HT1080 (cell line): ENCODE measurements at regions not wholly inside any gene's neighbourhood (a gene's known extent, or its start where the extent isn't known, plus 50 kb on each side); places are given as distances from the start of the nearest gene placed in this dataset.
"Not testable (repeated sequence)": the region's sequence is repeated elsewhere in the genome, so short reads cannot be mapped to it uniquely, and the experiment has no call there.

Source experiments
- DNase-seq: peaks from one replicate; pipeline ENCODE4 v3.0.0-alpha.2; 2015; ENCODE audit warnings: low read depth

GRCh38 chrX:122868631-122869030 lies 315.4 kb upstream of the GRIA3 start:
- no peak for DNase-seq

GRCh38 chrX:122869171-122869570 lies 314.9 kb upstream of the GRIA3 start:
- DNase-seq, result no peak

DNA sequence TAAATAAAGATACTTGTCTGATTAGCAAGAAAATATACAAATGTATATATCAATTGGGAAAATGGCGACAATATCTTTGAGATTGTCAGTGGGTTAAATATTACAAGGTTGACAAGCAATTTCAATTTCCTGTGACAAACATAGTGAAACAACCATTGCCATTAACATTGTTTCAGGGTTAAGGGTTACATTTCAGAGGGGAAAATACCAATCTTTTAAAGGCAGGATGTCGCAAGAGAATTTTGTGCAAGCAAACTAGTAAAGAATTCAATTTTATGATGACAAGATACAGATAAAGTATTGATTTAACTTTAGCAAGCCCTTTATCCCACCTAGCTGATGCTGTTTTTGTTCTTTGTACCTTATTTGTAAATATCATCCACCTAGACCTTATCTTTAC lies 305.8 kb upstream of the GRIA3 start:
- no peak for DNase-seq

DNA sequence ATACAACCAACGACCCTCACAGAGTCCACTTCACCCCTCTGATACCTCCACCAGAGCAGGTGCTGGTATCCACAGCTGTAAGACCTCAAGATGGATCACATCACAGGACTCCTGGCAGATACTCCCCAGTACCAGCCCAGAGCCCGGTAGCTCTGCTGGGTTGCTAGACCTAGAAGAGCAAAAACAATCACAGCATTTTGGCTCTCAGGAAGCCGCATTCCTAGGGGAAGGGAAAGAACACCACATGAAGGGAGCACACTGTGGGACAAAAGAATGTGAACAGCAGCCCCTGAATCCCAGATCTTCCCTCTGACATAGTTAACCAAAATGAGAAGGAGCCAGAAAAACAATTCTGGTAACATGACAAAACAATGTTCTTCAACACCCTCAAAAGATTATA lies 303.1 kb upstream of the GRIA3 start:
- no peak for DNase-seq

DNA sequence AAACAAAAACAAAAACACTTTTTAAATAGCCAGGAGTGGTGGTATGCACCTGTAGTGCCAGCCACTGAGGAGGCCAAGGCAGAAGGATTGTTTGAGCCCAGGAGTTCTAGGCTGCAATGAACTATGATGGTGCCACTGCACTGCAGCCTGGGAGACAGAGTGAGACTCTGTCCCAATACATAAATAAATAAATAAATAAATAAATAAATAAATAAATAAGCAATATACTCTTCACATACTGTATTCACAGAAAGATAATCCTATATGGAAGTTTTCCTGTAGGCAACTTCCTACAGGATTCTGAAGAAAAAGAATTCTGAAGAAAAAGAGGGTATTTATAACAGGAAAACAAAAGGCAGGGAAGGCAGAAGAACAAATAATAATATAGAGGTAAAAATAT lies 293.3 kb upstream of the GRIA3 start:
- no peak for DNase-seq

- no peak for DNase-seq
Observed at GRCh38 chrX:122906726-122907125, 277.4 kb upstream of the GRIA3 start.

- DNase-seq, result no peak
Observed at GRCh38 chrX:122907375-122907774, 276.7 kb upstream of the GRIA3 start.

GRCh38 chrX:122910697-122911096 lies 273.4 kb upstream of the GRIA3 start:
- DNase-seq, result no peak

- no peak for DNase-seq
Observed at GRCh38 chrX:122913134-122913533, 270.9 kb upstream of the GRIA3 start.

DNA sequence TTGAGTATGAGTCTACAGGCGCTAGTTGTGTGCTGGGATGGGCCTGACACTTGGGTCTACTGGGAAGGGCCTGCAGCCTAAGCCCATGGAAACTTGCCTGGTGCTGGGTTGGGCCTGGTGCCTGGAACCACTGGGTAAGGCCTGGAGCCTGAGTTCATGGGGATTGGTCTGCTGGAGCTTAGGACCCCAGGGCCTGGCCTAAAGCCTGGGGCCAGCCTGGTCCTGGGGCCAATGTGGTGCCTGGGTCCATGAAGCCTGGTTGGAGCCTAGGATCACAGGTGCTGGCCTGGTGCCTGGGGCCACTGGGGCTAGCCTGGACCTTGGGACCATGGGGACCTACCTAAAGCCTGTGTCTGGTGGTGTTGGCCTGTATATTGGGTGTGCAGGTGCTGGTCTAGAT lies 270.3 kb upstream of the GRIA3 start:
- no peak for DNase-seq

DNA sequence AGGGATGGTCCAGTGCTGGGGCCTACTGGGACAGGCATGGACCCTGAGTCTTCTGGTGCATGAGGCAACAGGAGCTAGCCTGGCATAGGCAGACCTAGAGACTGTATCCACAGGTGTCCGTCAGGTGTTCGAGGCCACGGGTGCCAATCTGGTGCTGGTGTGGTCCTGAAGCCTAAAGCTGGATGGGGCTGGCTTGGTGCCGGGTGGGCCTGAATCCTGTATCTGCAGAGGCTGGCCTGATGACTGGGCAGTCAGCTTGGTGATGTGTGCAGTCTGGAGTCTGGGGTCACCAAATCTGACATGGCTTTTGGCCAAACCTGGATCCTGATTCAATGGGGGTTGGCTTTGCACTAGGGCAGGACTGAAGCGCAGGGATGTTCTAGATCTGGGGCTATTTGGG lies 269.8 kb upstream of the GRIA3 start:
- DNase-seq, result no peak

- DNase-seq, result no peak
Observed at GRCh38 chrX:122934131-122934530, 249.9 kb upstream of the GRIA3 start.

DNA sequence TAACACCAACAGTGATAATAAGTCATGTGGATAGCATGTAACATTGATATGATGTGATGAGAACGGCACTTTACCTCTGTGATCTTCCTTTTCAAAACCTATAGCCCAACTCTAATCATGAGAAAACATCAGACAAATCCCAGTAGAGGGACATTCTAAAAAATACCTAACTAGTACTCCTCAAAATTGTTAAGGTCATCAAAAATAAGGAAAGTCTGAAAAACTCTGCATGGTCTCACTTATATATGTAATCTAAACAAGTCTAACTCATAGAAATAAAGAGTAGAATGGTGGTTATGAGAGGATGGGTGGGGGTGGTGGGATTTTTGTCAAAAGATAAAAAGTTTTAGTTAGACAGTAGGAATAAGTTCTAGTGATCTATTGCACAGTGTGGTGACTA lies 243.9 kb upstream of the GRIA3 start:
- DNase-seq, result no peak

- no peak for DNase-seq
Observed at GRCh38 chrX:122941806-122942205, 242.3 kb upstream of the GRIA3 start.

GRCh38 chrX:122943918-122944317 lies 240.2 kb upstream of the GRIA3 start:
- peak; percentile 24 for DNase-seq

- DNase-seq, result no peak
Observed at GRCh38 chrX:122945328-122945727, 238.8 kb upstream of the GRIA3 start.

DNA sequence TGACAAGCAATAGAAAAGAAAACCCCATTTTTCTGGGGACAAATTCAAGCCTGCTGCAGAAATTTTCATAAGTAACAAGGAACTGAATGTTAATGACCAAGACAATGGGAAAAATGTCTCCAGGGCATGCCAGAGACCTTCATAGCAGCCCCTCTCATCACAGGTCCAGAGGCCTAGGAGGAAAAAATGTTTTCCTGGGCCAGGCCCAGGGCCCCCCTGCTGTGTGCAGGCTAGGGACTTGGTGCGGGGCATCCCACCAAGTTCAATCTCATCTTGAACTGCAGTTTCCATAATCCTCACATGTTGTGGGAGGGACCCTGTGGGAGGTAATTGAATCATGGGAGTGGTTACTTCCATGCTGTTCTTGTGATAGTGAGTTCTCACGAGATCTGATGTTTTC lies 211.5 kb upstream of the GRIA3 start:
- no peak for DNase-seq

- no peak for DNase-seq
Observed at GRCh38 chrX:122982521-122982920, 201.6 kb upstream of the GRIA3 start.

DNA sequence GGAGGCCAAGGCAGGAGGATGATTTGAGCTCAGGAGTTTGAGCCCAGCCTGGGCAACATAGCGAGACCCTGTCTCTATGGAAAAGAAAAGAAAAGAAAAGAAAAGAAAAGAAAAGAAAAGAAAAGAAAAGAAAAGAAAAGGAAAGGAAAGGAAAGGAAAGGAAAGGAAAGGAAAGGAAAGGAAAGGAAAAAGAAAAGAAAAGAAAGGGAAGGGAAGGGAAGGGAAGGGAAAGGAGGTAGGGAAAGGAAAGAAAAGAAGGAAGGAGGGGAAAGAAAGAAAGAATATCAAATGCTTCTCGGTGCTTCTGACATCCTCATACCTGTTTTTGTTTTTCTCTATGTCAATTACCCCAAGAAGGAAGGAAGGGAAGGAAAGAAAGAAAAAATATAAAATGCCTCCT lies 181.2 kb upstream of the GRIA3 start:
- DNase-seq, result not testable (repeated sequence)

GRCh38 chrX:123013141-123013540 lies 170.9 kb upstream of the GRIA3 start:
- no peak for DNase-seq

DNA sequence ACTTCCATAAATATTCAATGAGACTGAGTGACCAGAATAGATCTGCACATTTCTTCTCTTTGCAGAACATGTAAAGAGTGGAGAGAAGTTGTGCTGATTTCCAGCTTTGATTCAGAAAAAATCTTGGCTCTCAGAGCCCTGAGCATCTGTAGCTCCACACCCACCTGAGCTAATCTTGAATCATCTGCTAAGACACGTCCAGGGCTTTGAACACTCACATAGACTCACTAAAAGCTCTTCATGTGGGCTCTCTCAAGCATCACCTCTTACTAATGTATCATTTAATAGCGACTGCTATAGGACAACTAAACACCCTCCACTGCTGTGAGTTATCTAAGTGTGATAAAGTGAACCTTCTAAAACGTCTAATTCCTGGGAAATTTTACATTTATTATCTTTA lies 147.7 kb upstream of the GRIA3 start:
- DNase-seq, result no peak

DNA sequence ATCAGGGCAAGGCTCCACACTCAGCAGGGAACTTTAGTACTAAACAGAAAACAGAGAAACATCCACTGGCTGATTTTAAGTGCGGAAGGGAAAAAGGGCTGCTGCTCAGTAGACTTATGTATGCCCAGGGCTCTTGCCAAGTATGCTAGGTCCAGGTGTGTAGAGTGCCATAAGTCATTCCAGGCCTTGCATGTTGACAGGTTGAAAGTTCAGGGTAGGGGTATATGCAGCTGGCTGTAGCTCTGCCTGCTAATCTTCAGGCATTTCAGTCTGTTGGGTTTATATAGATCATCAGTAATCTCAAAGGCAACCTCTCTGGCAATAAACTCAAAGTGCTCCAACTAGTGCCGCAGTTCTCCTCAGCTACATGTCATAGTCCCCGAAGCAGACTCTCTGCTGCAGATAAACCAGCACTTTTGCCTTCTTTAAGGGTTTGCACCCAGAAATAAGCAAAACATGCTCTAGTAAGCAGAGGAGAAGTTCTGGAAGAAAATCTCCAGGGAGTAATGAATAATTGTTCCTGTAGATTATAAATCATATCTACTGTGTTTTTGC lies 134.9 kb upstream of the GRIA3 start:
- DNase-seq, result no peak

GRCh38 chrX:123060986-123061385 lies 123.1 kb upstream of the GRIA3 start:
- DNase-seq, result no peak

- no peak for DNase-seq
Observed at GRCh38 chrX:123064053-123064452, 120.0 kb upstream of the GRIA3 start.
